ENCODE measurements at regions not wholly inside any gene's neighbourhood (a gene's known extent, or its start where the extent isn't known, plus 50 kb on each side); places are given as distances from the start of the nearest gene placed in this dataset.

GRCh38 chr11:90493379-90493778, 270.5 kb upstream of the CHORDC1 start:
- Histone ChIP-seq H3K4me3 (ENCODE audit: low read depth, low read length, poor library complexity, severe bottlenecking) (no peak overlapping the region), H3K9me3 (ENCODE audit: low read depth, low read length, poor library complexity, severe bottlenecking) (no peaks in the 10 kb centered on the region), H3K4me1 (ENCODE audit: insufficient read depth, low read length, poor library complexity, severe bottlenecking) (no peaks in the 10 kb centered on the region), H3K36me3 (ENCODE audit: insufficient read depth, low read length, poor library complexity, severe bottlenecking) (no peaks in the 10 kb centered on the region), H3K27me3 (replicated peaks; ENCODE audit: insufficient read depth, low read depth, low read length, poor library complexity) (no peaks in the 10 kb centered on the region), H3K27ac (ENCODE audit: low read depth, low read length, poor library complexity, severe bottlenecking) (no peak overlapping the region)
- no peak for DNase-seq (ENCODE audit: low spot score)
- POLR2A ChIA-PET (ENCODE audit: low non-redundant PET), result no interaction called here
- TF ChIP-seq EZH2 (IDR thresholded peaks at IDR 0.05; ENCODE audit: borderline replicate concordance, low read depth, low read length, poor library complexity, severe bottlenecking), result no peak
- TF ChIP-seq, protein P1, sequence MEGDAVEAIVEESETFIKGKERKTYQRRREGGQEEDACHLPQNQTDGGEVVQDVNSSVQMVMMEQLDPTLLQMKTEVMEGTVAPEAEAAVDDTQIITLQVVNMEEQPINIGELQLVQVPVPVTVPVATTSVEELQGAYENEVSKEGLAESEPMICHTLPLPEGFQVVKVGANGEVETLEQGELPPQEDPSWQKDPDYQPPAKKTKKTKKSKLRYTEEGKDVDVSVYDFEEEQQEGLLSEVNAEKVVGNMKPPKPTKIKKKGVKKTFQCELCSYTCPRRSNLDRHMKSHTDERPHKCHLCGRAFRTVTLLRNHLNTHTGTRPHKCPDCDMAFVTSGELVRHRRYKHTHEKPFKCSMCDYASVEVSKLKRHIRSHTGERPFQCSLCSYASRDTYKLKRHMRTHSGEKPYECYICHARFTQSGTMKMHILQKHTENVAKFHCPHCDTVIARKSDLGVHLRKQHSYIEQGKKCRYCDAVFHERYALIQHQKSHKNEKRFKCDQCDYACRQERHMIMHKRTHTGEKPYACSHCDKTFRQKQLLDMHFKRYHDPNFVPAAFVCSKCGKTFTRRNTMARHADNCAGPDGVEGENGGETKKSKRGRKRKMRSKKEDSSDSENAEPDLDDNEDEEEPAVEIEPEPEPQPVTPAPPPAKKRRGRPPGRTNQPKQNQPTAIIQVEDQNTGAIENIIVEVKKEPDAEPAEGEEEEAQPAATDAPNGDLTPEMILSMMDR (conservative IDR thresholded peaks at IDR 0.05; ENCODE audit: low read depth, low read length), result no peak
- no TSS peak for BruUV-seq (replicated peaks)
- intact Hi-C loops (cut with micrococcal nuclease; ENCODE audit: unreplicated experiment), result no loop called here
- CTCF ChIA-PET, result no interaction called here

GRCh38 chr11:90491466-90491865, 268.6 kb upstream of the CHORDC1 start:
- TF ChIP-seq, protein P1 (conservative IDR thresholded peaks at IDR 0.05; ENCODE audit: low read depth, low read length), result no peak
- no peak for TF ChIP-seq EZH2 (IDR thresholded peaks at IDR 0.05; ENCODE audit: borderline replicate concordance, low read depth, low read length, poor library complexity, severe bottlenecking)
- POLR2A ChIA-PET (ENCODE audit: low non-redundant PET), result no interaction called here
- no peaks in the 10 kb centered on the region for H3K27me3 ChIP-seq (replicated peaks; ENCODE audit: insufficient read depth, low read depth, low read length, poor library complexity)

DNA sequence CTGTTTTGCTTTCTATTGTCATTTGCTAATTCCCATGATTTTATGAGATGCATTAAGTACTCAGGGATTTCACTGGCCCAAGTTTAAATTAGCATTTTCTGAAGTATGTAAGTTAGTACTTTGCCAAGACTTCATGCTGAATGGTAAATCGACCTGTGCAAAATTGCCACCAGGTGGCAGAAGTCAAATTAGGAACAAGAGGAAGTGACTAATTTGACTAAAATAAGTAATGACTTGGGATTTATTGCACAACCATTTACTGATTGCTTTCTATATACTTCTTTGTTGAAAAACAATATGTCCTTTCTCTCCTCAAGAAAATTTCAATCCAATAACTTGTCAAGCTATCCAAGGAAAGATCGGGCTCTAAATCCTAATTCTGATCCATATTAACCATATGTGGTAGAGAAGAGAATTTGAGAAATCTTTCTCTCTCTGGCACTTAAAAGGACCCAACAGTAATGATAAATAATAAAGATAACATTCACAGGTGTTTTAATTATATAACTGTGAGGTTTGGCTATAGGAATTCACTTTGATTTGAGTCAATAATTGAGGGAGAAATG, 253.7 kb upstream of the CHORDC1 start:
- H3K4me3 ChIP-seq (ENCODE audit: low read depth, low read length, poor library complexity, severe bottlenecking), result no peak overlapping the region
- CTCF ChIA-PET, result interaction anchor here (0.7 kb wide), 1 partner anchor 328 kb away, joined by 3 read pairs; no protein-coding TSS in a partner anchor
- peaks cover 3% of the 10 kb centered on the region for H3K9me3 ChIP-seq (ENCODE audit: low read depth, low read length, poor library complexity, severe bottlenecking)
- H3K27me3 ChIP-seq (replicated peaks; ENCODE audit: insufficient read depth, low read depth, low read length, poor library complexity), result no peaks in the 10 kb centered on the region
- no peak overlapping the region for H3K27ac ChIP-seq (ENCODE audit: low read depth, low read length, poor library complexity, severe bottlenecking)
- H3K4me1 ChIP-seq (ENCODE audit: insufficient read depth, low read length, poor library complexity, severe bottlenecking), result peaks cover 14% of the 10 kb centered on the region
- TF ChIP-seq EZH2 (IDR thresholded peaks at IDR 0.05; ENCODE audit: borderline replicate concordance, low read depth, low read length, poor library complexity, severe bottlenecking), result no peak
- TF ChIP-seq, protein P1 (conservative IDR thresholded peaks at IDR 0.05; ENCODE audit: low read depth, low read length), result peak; percentile 72
- DNase-seq (ENCODE audit: low spot score), result peak; percentile 76
- no peaks in the 10 kb centered on the region for H3K36me3 ChIP-seq (ENCODE audit: insufficient read depth, low read length, poor library complexity, severe bottlenecking)
- POLR2A ChIA-PET (ENCODE audit: low non-redundant PET), result no interaction called here
- no TSS peak for BruUV-seq (replicated peaks)
- intact Hi-C loops (cut with micrococcal nuclease; ENCODE audit: unreplicated experiment), result loop anchor here (5.0 kb wide), 1 partner anchor 1036 kb away; no protein-coding TSS in a partner anchor

More at GRCh38 chr11:90491466-90491865, 268.6 kb upstream of the CHORDC1 start:
- no peaks in the 10 kb centered on the region for H3K36me3 ChIP-seq (ENCODE audit: insufficient read depth, low read length, poor library complexity, severe bottlenecking)
- H3K9me3 ChIP-seq (ENCODE audit: low read depth, low read length, poor library complexity, severe bottlenecking), result no peaks in the 10 kb centered on the region
- no TSS peak for BruUV-seq (replicated peaks)
- CTCF ChIA-PET, result no interaction called here
- no peak for DNase-seq (ENCODE audit: low spot score)
- H3K4me1 ChIP-seq (ENCODE audit: insufficient read depth, low read length, poor library complexity, severe bottlenecking), result no peaks in the 10 kb centered on the region
- H3K4me3 ChIP-seq (ENCODE audit: low read depth, low read length, poor library complexity, severe bottlenecking), result no peak overlapping the region
- no peak overlapping the region for H3K27ac ChIP-seq (ENCODE audit: low read depth, low read length, poor library complexity, severe bottlenecking)
- intact Hi-C loops (cut with micrococcal nuclease; ENCODE audit: unreplicated experiment), result no loop called here
